Stimulated activated CD8-positive, alpha-beta memory T cell treated with anti-CD3 and anti-CD28 coated beads, Interleukin-12 subunit alpha, Interleukin-12 subunit beta, amount 100 ng/mL, for 24 hours (primary cell): ENCODE measurements at regions not wholly inside any gene's neighbourhood (a gene's known extent, or its start where the extent isn't known, plus 50 kb on each side); places are given as distances from the start of the nearest gene placed in this dataset.
"Not testable (repeated sequence)": the region's sequence is repeated elsewhere in the genome, so short reads cannot be mapped to it uniquely, and the experiment has no call there.

Experiments
- DNase-seq: peaks from one replicate; pipeline ENCODE4 v3.0.0-alpha.2; 2020; ENCODE audit errors: extremely low read depth

- DNase-seq: no peak
These were observed 864.3 kb downstream of the TBC1D22A start for GRCh38 chr22:47626428-47627390.

GRCh38 chr22:47625531-47626427, 863.3 kb downstream of the TBC1D22A start:
- no peak for DNase-seq

- DNase-seq: no peak
These were observed 862.5 kb downstream of the TBC1D22A start for GRCh38 chr22:47625013-47625385.

GRCh38 chr22:47624252-47625012, 862.0 kb downstream of the TBC1D22A start:
- DNase-seq: no peak

GRCh38 chr22:47623763-47624148, 861.3 kb downstream of the TBC1D22A start:
- no peak for DNase-seq

- DNase-seq: no peak
These were observed 860.8 kb downstream of the TBC1D22A start for GRCh38 chr22:47623066-47623762.

- no peak for DNase-seq
These were observed 860.1 kb downstream of the TBC1D22A start for GRCh38 chr22:47622541-47622940.

GRCh38 chr22:47621253-47621652, 858.8 kb downstream of the TBC1D22A start:
- no peak for DNase-seq

GRCh38 chr22:47620391-47620790, 857.9 kb downstream of the TBC1D22A start:
- no peak for DNase-seq

- DNase-seq: no peak
These were observed 857.2 kb downstream of the TBC1D22A start for GRCh38 chr22:47619631-47620030.

- no peak for DNase-seq
These were observed 855.9 kb downstream of the TBC1D22A start for GRCh38 chr22:47618180-47619010.

GRCh38 chr22:47617186-47617585, 854.7 kb downstream of the TBC1D22A start:
- DNase-seq: no peak

- no peak for DNase-seq
These were observed 854.1 kb downstream of the TBC1D22A start for GRCh38 chr22:47616396-47617020.

GRCh38 chr22:47615051-47615450, 852.6 kb downstream of the TBC1D22A start:
- no peak for DNase-seq

- no peak for DNase-seq
These were observed 851.3 kb downstream of the TBC1D22A start for GRCh38 chr22:47613606-47614350.

- not testable (repeated sequence) for DNase-seq
These were observed 850.7 kb downstream of the TBC1D22A start for GRCh38 chr22:47613181-47613580.

GRCh38 chr22:47612311-47612910, 850.0 kb downstream of the TBC1D22A start:
- DNase-seq: no peak

- no peak for DNase-seq
These were observed 848.3 kb downstream of the TBC1D22A start for GRCh38 chr22:47610764-47611163.

GRCh38 chr22:47610281-47610680, 847.8 kb downstream of the TBC1D22A start:
- no peak for DNase-seq
